GM12892 (cell line): ENCODE measurements at regions not wholly inside any gene's neighbourhood (a gene's known extent, or its start where the extent isn't known, plus 50 kb on each side); places are given as distances from the start of the nearest gene placed in this dataset.

Experiments used
- POLR2A ChIP-seq: IDR thresholded peaks from 2 replicates; pipeline ENCODE4 v1.6.1; 2011; ENCODE audit warnings: low read depth, low read length, control low read depth
- TAF1 ChIP-seq: IDR thresholded peaks from 2 replicates; pipeline ENCODE4 v1.6.1; 2011; ENCODE audit warnings: low read depth, mild to moderate bottlenecking, control low read depth, low read length, borderline replicate concordance

GRCh38 chr1:50348449-50349241 lies 74.6 kb downstream of the DMRTA2 start:
- TF ChIP-seq TAF1 = no peak
- no peak for TF ChIP-seq POLR2A
